Right renal pelvis (tissue), 4 donors: ENCODE measurements at regions not wholly inside any gene's neighbourhood (a gene's known extent, or its start where the extent isn't known, plus 50 kb on each side); places are given as distances from the start of the nearest gene placed in this dataset.

Experiments
- DNase-seq, 4 donors: peaks; one replicate each; pipeline ENCODE4 v3.0.0-alpha.2; 2013; ENCODE audit warnings: low read depth in 4 of 4, low spot score in 3 of 4, missing footprints in 1 of 4

- DNase-seq, result no peak
These were observed 540.8 kb upstream of the SPHKAP start for GRCh38 chr2:228722311-228722710.

DNA sequence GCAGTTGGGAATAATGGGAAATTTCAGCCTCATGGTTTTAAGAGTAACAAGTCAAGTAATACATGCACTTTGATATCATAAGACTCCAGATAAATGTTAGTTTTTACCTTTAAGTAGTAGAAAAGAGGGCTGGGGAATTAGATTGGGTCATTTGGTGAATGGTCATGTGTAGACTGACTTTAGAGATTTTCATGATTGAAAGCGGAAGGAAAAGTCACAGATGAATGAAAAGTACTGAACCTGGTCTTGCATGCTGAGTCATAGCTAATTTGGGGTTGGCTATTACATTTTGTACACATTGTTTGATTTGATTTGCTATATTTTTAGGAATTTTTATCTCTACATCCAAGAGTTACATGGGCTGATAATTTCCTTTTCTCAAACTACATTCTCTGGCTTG lies 539.4 kb upstream of the SPHKAP start:
- no peak for DNase-seq

- DNase-seq, result no peak
These were observed 528.4 kb upstream of the SPHKAP start for GRCh38 chr2:228709788-228710371.

- DNase-seq, result no peak
These were observed 526.4 kb upstream of the SPHKAP start for GRCh38 chr2:228707846-228708245.

DNA sequence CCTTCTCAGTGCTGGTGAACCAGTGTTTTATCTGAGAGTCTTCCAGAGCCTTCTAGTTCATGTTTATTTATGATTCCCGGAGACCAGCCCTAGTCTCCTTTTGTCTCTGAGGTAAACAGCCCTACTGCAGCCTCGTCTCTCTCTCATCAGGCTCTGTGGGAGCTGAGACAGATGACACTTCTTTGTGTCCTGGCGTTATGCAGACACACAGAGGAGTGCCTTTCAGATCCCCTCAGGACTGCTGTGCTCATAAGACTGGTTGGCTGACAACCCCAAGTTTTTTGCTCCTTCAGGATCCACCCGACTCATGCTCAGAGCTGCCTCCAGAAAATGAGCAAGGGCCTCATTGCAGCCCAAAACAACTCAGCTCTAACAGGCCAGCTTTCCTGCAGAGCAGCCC lies 523.8 kb upstream of the SPHKAP start:
- DNase-seq, result no peak

- DNase-seq, result no peak
These were observed 521.7 kb upstream of the SPHKAP start for GRCh38 chr2:228703152-228703551.

GRCh38 chr2:228701506-228701905 lies 520.0 kb upstream of the SPHKAP start:
- no peak for DNase-seq

DNA sequence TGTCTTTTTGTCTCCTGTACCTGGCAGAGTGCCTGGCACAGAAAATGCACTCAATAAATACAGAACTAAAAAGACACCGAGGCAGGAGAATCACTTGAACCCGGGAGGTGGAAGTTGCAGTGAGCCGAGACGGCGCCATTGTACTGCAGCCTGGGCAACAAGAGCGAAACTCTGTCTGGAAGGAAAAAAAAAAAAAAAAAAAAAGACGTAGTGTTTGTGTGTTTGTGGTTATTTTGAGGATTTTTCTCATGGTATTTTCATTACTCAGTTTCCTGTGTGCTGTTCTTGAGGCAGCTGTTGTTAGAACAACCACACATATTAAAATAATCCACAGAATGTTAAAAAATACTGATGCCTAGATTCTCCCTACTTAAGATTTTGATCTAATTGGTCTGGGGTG lies 519.2 kb upstream of the SPHKAP start:
- no peak for DNase-seq

DNA sequence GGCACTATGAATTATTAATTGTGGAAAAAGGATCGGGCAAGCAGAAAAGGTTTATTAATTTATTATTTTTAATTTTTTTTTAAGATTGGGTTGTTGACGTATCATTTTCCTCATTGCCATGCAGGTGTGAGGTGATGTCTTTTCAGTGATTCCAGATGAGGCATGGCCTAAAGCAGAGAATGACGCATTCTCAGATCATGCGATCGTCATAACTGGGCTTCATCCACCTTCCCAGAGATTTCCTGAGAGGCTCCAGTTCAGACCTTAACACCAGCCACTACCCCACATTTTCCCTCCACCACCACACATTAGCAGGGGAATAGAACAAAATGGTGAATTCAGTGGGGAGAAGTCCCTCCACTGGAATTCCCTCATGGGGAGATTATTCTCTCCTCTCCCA lies 518.4 kb upstream of the SPHKAP start:
- no peak for DNase-seq

DNA sequence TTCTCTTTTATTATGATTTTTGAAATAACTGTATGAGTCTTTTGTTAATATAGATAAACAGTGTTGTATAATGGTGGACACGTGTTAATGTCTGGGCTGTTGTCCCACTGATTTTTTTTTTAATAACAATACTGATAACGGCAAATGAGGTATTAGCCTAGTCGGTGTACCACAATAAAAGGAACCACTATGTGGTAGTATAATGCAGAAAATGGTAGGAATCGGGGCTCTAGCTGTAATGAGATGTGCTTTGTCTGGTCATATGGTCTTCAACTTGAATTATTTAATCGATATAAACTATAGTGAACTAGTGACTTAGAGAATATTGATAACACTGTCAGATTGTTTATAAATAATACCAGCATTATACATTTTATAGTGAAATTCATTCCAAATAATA lies 517.9 kb upstream of the SPHKAP start:
- no peak for DNase-seq

DNA sequence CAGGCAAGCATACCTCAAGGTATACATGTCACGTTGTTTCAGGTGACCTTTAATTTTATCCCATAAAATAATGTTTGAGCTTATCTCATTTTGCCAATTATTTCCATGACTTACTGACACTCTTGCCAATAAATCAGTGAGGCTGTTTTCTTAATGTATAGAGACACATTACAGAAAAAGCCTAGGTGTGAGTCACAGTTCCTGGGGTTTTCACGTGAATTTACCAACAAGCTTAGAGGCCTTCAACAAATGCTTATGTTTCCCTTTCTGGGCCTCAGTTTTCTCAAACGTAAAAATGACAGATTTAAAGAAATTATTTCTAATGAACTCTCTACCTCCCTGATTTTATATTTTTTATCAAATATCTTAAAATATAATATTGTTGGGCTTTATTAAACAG lies 517.5 kb upstream of the SPHKAP start:
- DNase-seq, result no peak

GRCh38 chr2:228697456-228697855 lies 516.0 kb upstream of the SPHKAP start:
- DNase-seq, result no peak

GRCh38 chr2:228690681-228691080 lies 509.2 kb upstream of the SPHKAP start:
- DNase-seq, result no peak

GRCh38 chr2:228689053-228689452 lies 507.6 kb upstream of the SPHKAP start:
- peak; percentile 12 to 23 (median 14) for DNase-seq

GRCh38 chr2:228688007-228688645 lies 506.6 kb upstream of the SPHKAP start:
- DNase-seq, result no peak

DNA sequence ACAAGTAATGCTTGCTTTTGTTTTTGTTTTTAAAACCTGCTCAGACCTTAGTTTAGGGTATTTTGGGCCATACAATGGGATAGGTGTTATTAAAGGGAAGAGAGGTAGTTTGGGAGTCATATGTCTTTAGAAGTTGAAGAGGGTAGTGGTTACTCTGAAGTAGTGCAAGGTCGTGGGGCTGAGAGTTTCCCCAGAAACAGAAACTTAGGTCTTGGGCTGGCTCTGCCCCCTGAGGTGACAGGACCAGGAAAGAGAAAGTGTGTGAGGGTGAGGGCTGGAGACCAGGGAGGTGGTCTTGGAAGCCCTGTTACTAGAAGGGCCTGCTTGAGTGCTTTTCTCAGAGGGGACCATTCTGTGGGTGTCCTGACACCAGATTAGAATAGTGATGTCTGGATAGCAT lies 500.5 kb upstream of the SPHKAP start:
- DNase-seq, result no peak

- peak in 3 of 4 donors; percentile 10 to 16 (median 10) for DNase-seq
These were observed 499.9 kb upstream of the SPHKAP start for GRCh38 chr2:228681426-228681825.

- no peak for DNase-seq
These were observed 496.6 kb upstream of the SPHKAP start for GRCh38 chr2:228678110-228678509.

DNA sequence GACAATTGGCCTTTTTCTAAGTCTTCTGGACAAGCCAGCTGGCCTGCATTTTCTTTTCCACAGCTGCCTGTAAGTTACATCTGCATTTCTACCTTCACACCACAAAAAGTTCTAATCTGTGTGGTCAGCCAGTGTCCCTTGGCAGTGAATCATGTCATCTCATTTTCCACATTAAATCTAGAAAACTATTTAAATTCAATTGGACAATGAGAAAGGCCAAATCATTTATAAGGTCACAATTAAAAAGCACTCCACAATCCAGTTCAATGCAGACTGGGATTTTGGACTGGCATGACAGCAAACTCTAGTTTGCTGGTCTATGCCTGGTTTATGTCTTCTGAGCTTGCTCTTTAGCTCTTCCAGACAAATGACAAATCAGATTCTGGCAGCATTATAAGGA lies 494.2 kb upstream of the SPHKAP start:
- DNase-seq, result no peak

DNA sequence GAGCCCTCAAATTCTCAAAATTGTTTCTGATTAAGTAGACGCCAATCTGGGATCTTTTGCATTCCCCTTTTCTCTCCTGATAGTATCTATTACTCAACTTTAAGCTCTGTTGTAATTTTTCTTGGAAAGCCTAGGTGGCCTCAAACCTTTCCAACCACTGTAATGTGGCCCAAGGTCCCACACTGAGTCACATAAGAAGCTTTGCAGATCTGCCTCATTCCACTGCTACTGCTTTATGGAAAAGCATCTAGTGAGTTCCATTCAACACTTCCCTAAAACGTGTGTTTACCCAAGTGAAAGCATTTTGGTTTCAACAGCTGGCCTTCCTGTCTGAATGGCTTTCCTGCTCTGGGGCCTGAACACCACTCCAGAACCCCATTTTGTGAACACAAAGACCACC lies 493.6 kb upstream of the SPHKAP start:
- no peak for DNase-seq

GRCh38 chr2:228673876-228674554 lies 492.5 kb upstream of the SPHKAP start:
- no peak for DNase-seq

- DNase-seq, result no peak
These were observed 488.2 kb upstream of the SPHKAP start for GRCh38 chr2:228669690-228670089.
